T-cell (primary cell): ENCODE measurements at regions not wholly inside any gene's neighbourhood (a gene's known extent, or its start where the extent isn't known, plus 50 kb on each side); places are given as distances from the start of the nearest gene placed in this dataset.

Source experiments
- ATAC-seq, 4 experiments: fragments of 200-7000 bp in 3 of 4; fragments of 150-1000 bp in 1 of 4; cut with Tn5 transposase; replicated peaks in 1 of 4; 1 replicate in 3 of 4; 2 replicates in 1 of 4; pipeline ENCODE4 v1.10.0; 2021; ENCODE audit warnings: moderate library complexity in 3 of 4, mild to moderate bottlenecking in 2 of 4, moderate number of reproducible peaks in 1 of 4
- CTCF ChIA-PET, 2 donors: fragments of 300-600 bp; sonication (Branson Sonifier 250); formaldehyde crosslinking; loops; one replicate each; lab custom pipeline; 2022; ENCODE audit warnings: antibody characterized with exemption in 2 of 2; lab: Charles Lee
- POLR2A ChIA-PET, 2 donors: fragments of 300-600 bp; sonication (Branson Sonifier 250); formaldehyde crosslinking; loops; one replicate each; lab custom pipeline; 2022; ENCODE audit warnings: antibody characterized with exemption in 2 of 2; lab: Charles Lee
- DNase-seq, 35 experiments: peaks; one replicate each; pipeline versions ENCODE4 v3.0.0 to v3.0.0-alpha.2; 2013 to 2023
- H3K27ac ChIP-seq: one replicate; pipeline ENCODE4 v1.5.1; 2013; ENCODE audit warnings: low read length
- H3K27me3 ChIP-seq, 2 experiments: replicated peaks in 1 of 2; 1 replicate in 1 of 2; 2 replicates in 1 of 2; pipeline versions ENCODE4 v1.6.1 to v1.7.0; 2013; ENCODE audit warnings: low read length in 1 of 2, mixed read lengths in 1 of 2; ENCODE audit not compliant: control insufficient read depth in 2 of 2, insufficient read depth in 2 of 2; ENCODE audit errors: extremely low read depth in 1 of 2
- H3K36me3 ChIP-seq, 2 donors: 1 replicate in 1 of 2; 2 replicates in 1 of 2; pipeline versions ENCODE4 v1.6.1 to v1.7.0; 2013; ENCODE audit warnings: low read length in 1 of 2; ENCODE audit not compliant: control insufficient read depth in 2 of 2, insufficient read depth in 1 of 2; ENCODE audit errors: extremely low read depth in 1 of 2
- H3K4me1 ChIP-seq, 2 experiments: 1 replicate in 1 of 2; 2 replicates in 1 of 2; pipeline versions ENCODE4 v1.6.1 to v1.7.0; 2013; ENCODE audit warnings: low read length in 2 of 2, mixed read lengths in 1 of 2; ENCODE audit not compliant: insufficient read depth in 2 of 2, control insufficient read depth in 1 of 2; ENCODE audit errors: extremely low read depth in 1 of 2
- H3K4me3 ChIP-seq, 2 donors: 1 replicate in 1 of 2; 2 replicates in 1 of 2; pipeline versions ENCODE4 v1.5.1 to v1.7.0; 2013; ENCODE audit warnings: mild to moderate bottlenecking in 2 of 2, low read length in 1 of 2, moderate library complexity in 1 of 2; ENCODE audit not compliant: control insufficient read depth in 1 of 2; ENCODE audit errors: extremely low read depth in 1 of 2
- H3K9me3 ChIP-seq: 2 replicates; pipeline ENCODE4 v1.7.0; 2013
- H3K27ac Mint-ChIP-seq, 2 donors: one replicate each; pipeline ENCODE4 v1.8.0; 2020 to 2021; ENCODE audit warnings: mild to moderate bottlenecking in 2 of 2, mixed read lengths in 2 of 2
- H3K27me3 Mint-ChIP-seq, 2 donors: one replicate each; pipeline ENCODE4 v1.8.0; 2021 to 2022; ENCODE audit warnings: mixed read lengths in 2 of 2
- H3K36me3 Mint-ChIP-seq: one replicate; pipeline ENCODE4 v1.8.0; 2021; ENCODE audit warnings: mixed read lengths
- H3K4me1 Mint-ChIP-seq, 3 donors: one replicate each; pipeline ENCODE4 v1.8.0; 2020 to 2022; ENCODE audit warnings: mixed read lengths in 3 of 3, mild to moderate bottlenecking in 1 of 3
- H3K4me3 Mint-ChIP-seq, 3 donors: one replicate each; pipeline ENCODE4 v1.8.0; 2020 to 2022; ENCODE audit warnings: mild to moderate bottlenecking in 3 of 3, mixed read lengths in 3 of 3, moderate library complexity in 3 of 3
- H3K9me3 Mint-ChIP-seq, 3 donors: one replicate each; pipeline ENCODE4 v1.8.0; 2020 to 2022; ENCODE audit warnings: mixed read lengths in 3 of 3
- WGBS: methylation state at CpG from one replicate; pipeline ENCODE4 v1.1.5; 2013; ENCODE audit warnings: missing lambda C conversion rate; ENCODE audit not compliant: insufficient coverage; 5-methylcytosine and 5-hydroxymethylcytosine counted together

GRCh38 chr13:54627646-54628372 is 1599.2 kb downstream of the OLFM4 start:
- Mint-ChIP-seq H3K9me3 (peaks cover 13 to 17% (median 14%) of the 10 kb centered on the region in 3 donors), H3K27me3 (no peaks in the 10 kb centered on the region), H3K27ac (no peak overlapping the region), H3K4me3 (no peak overlapping the region), H3K4me1 (no peaks in the 10 kb centered on the region), H3K36me3 (no peaks in the 10 kb centered on the region)
- 68% methylated on average over 2 of the region's 3 CpGs for WGBS
- ChIA-PET CTCF (no interaction called here), POLR2A (no interaction called here)
- Histone ChIP-seq H3K4me1 (no peaks in the 10 kb centered on the region), H3K9me3 (no peaks in the 10 kb centered on the region), H3K36me3 (no peaks in the 10 kb centered on the region), H3K27ac (no peak overlapping the region), H3K4me3 (no peak overlapping the region), H3K27me3 (no peaks in the 10 kb centered on the region)
- DNase-seq (no peak), ATAC-seq (no peak)

- H3K27me3 Mint-ChIP-seq: no peaks in the 10 kb centered on the region
- DNase-seq (no peak), ATAC-seq (no peak)
- no peaks in the 10 kb centered on the region for H3K36me3 Mint-ChIP-seq
- peaks cover 13 to 17% (median 14%) of the 10 kb centered on the region in 3 donors for H3K9me3 Mint-ChIP-seq
- CTCF ChIA-PET: no interaction called here
- Histone ChIP-seq H3K4me3 (no peak overlapping the region), H3K4me1 (no peaks in the 10 kb centered on the region), H3K9me3 (no peaks in the 10 kb centered on the region), H3K27ac (no peak overlapping the region), H3K27me3 (no peaks in the 10 kb centered on the region), H3K36me3 (no peaks in the 10 kb centered on the region)
- H3K27ac Mint-ChIP-seq: no peak overlapping the region
- no peaks in the 10 kb centered on the region for H3K4me1 Mint-ChIP-seq
- 70% methylated on average over 2 of the region's 2 CpGs for WGBS
- H3K4me3 Mint-ChIP-seq: no peak overlapping the region
- POLR2A ChIA-PET: no interaction called here
Measured at GRCh38 chr13:54628383-54628782, 1599.8 kb downstream of the OLFM4 start.

GRCh38 chr13:54633456-54633855 is 1604.8 kb downstream of the OLFM4 start:
- POLR2A ChIA-PET: no interaction called here
- DNase-seq (no peak), ATAC-seq (no peak)
- H3K9me3 Mint-ChIP-seq: peaks cover 8 to 13% (median 9%) of the 10 kb centered on the region in 3 donors
- no peaks in the 10 kb centered on the region for H3K4me1 Mint-ChIP-seq
- no peaks in the 10 kb centered on the region for H3K27me3 Mint-ChIP-seq
- H3K4me1 ChIP-seq: no peaks in the 10 kb centered on the region
- CTCF ChIA-PET: interaction anchor here in 1 of 2 donors (0.9 kb wide), 1 partner anchor 18 kb away, joined by 5 read pairs; no protein-coding TSS in a partner anchor
- H3K4me3 ChIP-seq: no peak overlapping the region
- H3K4me3 Mint-ChIP-seq: no peak overlapping the region
- H3K27ac Mint-ChIP-seq: no peak overlapping the region
- no peaks in the 10 kb centered on the region for H3K36me3 ChIP-seq
- no CpG with 5 or more reads among the region's 5 CpGs for WGBS
- H3K27ac ChIP-seq: no peak overlapping the region
- H3K36me3 Mint-ChIP-seq: no peaks in the 10 kb centered on the region
- no peaks in the 10 kb centered on the region for H3K27me3 ChIP-seq
- H3K9me3 ChIP-seq: no peaks in the 10 kb centered on the region

- Mint-ChIP-seq H3K4me3 (no peak overlapping the region), H3K27me3 (no peaks in the 10 kb centered on the region), H3K36me3 (no peaks in the 10 kb centered on the region), H3K4me1 (no peaks in the 10 kb centered on the region), H3K27ac (no peak overlapping the region), H3K9me3 (peaks cover 4 to 15% (median 8%) of the 10 kb centered on the region in 3 donors)
- Histone ChIP-seq H3K4me3 (no peak overlapping the region), H3K36me3 (no peaks in the 10 kb centered on the region), H3K27ac (no peak overlapping the region), H3K4me1 (no peaks in the 10 kb centered on the region), H3K27me3 (no peaks in the 10 kb centered on the region), H3K9me3 (no peaks in the 10 kb centered on the region)
- ATAC-seq (no peak), DNase-seq (no peak)
- ChIA-PET CTCF (no interaction called here), POLR2A (no interaction called here)
- 80% methylated on average over 1 of the region's 2 CpGs for WGBS
Measured at GRCh38 chr13:54636231-54636630, 1607.6 kb downstream of the OLFM4 start.

GRCh38 chr13:54637366-54637765 is 1608.8 kb downstream of the OLFM4 start:
- Histone ChIP-seq H3K9me3 (no peaks in the 10 kb centered on the region), H3K27ac (no peak overlapping the region), H3K4me1 (no peaks in the 10 kb centered on the region), H3K36me3 (no peaks in the 10 kb centered on the region), H3K27me3 (no peaks in the 10 kb centered on the region), H3K4me3 (no peak overlapping the region)
- no peak overlapping the region for H3K27ac Mint-ChIP-seq
- H3K4me1 Mint-ChIP-seq: no peaks in the 10 kb centered on the region
- H3K4me3 Mint-ChIP-seq: no peak overlapping the region
- ATAC-seq (no peak), DNase-seq (no peak)
- peaks cover 1 to 11% (median 3%) of the 10 kb centered on the region in 3 donors for H3K9me3 Mint-ChIP-seq
- CTCF ChIA-PET: no interaction called here
- POLR2A ChIA-PET: no interaction called here
- no peaks in the 10 kb centered on the region for H3K36me3 Mint-ChIP-seq
- 50% methylated on average over 1 of the region's 1 CpG for WGBS
- no peaks in the 10 kb centered on the region for H3K27me3 Mint-ChIP-seq

GRCh38 chr13:54640719-54641118 is 1612.1 kb downstream of the OLFM4 start:
- POLR2A ChIA-PET: no interaction called here
- no peak overlapping the region for H3K27ac ChIP-seq
- H3K4me3 ChIP-seq: no peak overlapping the region
- no peak overlapping the region for H3K4me3 Mint-ChIP-seq
- DNase-seq (no peak), ATAC-seq (no peak)
- no peaks in the 10 kb centered on the region for H3K36me3 ChIP-seq
- no peaks in the 10 kb centered on the region for H3K36me3 Mint-ChIP-seq
- CTCF ChIA-PET: no interaction called here
- peaks cover 8 to 21% (median 9%) of the 10 kb centered on the region in 3 donors for H3K9me3 Mint-ChIP-seq
- no peaks in the 10 kb centered on the region for H3K4me1 Mint-ChIP-seq
- H3K9me3 ChIP-seq: no peaks in the 10 kb centered on the region
- H3K27me3 Mint-ChIP-seq: no peaks in the 10 kb centered on the region
- no peaks in the 10 kb centered on the region for H3K27me3 ChIP-seq
- no peaks in the 10 kb centered on the region for H3K4me1 ChIP-seq
- no peak overlapping the region for H3K27ac Mint-ChIP-seq

- no peaks in the 10 kb centered on the region for H3K36me3 ChIP-seq
- Mint-ChIP-seq H3K4me3 (no peak overlapping the region), H3K27ac (no peak overlapping the region), H3K36me3 (no peaks in the 10 kb centered on the region), H3K4me1 (no peaks in the 10 kb centered on the region), H3K9me3 (peaks cover 11 to 22% (median 17%) of the 10 kb centered on the region in 3 donors), H3K27me3 (no peaks in the 10 kb centered on the region)
- H3K27me3 ChIP-seq: no peaks in the 10 kb centered on the region
- ChIA-PET CTCF (no interaction called here), POLR2A (no interaction called here)
- ATAC-seq: no peak
- H3K4me3 ChIP-seq: no peak overlapping the region
- H3K4me1 ChIP-seq: no peaks in the 10 kb centered on the region
- H3K27ac ChIP-seq: no peak overlapping the region
- H3K9me3 ChIP-seq: no peaks in the 10 kb centered on the region
- no peak for DNase-seq
Measured at GRCh38 chr13:54643863-54644262, 1615.2 kb downstream of the OLFM4 start.
